Activated naive CD4-positive, alpha-beta T cell treated with anti-CD3 and anti-CD28 coated beads, Interleukin-2, amount 50 U/mL, for 72 hours (primary cell): ENCODE measurements at regions not wholly inside any gene's neighbourhood (a gene's known extent, or its start where the extent isn't known, plus 50 kb on each side); places are given as distances from the start of the nearest gene placed in this dataset.
A peak's percentile ranks its signal among the peaks of the same experiment; 100 is the strongest.

Experiments
- ATAC-seq, 2 donors: fragments of 150-1000 bp; cut with Tn5 transposase; 2 replicates each; pipeline ENCODE4 v1.10.0; 2021; ENCODE audit warnings: mild to moderate bottlenecking in 2 of 2, moderate library complexity in 2 of 2
- DNase-seq, 2 donors: peaks; one replicate each; pipeline ENCODE4 v3.0.0; 2021 to 2022; ENCODE audit warnings: low spot score in 2 of 2
- H3K27ac Mint-ChIP-seq, 2 donors: one replicate each; pipeline ENCODE4 v1.8.0; 2022; ENCODE audit warnings: mild to moderate bottlenecking in 2 of 2, mixed read lengths in 2 of 2
- H3K36me3 Mint-ChIP-seq, 2 donors: one replicate each; pipeline ENCODE4 v1.8.0; 2022; ENCODE audit warnings: mixed read lengths in 2 of 2
- H3K9me3 Mint-ChIP-seq, 2 donors: one replicate each; pipeline ENCODE4 v1.8.0; 2022; ENCODE audit warnings: mixed read lengths in 2 of 2

DNA sequence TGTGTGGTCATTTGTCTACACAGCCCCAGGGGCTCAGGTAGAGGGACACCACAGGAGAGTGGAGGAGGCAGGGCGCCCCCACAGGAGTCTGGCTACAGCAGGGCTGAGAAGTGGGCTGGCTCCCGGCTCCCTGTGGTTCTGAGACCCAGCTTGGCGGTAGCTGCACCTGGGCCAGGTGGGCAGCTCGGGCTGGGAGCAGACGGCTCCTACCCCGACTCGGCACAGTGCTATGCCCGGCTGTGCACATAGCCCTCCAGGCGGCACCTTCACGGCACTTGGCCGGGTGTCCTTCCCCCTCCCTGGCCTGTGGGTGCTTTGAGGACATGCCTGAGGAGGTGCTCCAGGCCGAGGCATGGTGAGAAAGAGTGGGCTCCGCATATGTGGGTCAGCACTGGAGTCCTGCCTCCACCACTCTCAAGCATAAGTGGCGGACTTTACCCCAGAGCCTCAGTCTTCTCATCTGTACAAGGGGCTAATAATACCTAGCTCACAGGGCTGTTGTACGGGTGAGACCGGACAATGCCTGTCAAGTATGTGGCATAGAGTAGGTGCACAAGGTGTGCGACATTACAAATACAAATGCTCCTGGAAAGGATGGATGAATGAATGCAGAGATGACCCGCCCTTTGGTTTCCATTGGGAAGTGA, 50.1 kb upstream of the JPH3 start:
- DNase-seq (no peak), ATAC-seq (no peak)
- H3K36me3 Mint-ChIP-seq, result no peaks in the 10 kb centered on the region
- no peak overlapping the region for H3K27ac Mint-ChIP-seq
- H3K9me3 Mint-ChIP-seq, result no peaks in the 10 kb centered on the region

DNA sequence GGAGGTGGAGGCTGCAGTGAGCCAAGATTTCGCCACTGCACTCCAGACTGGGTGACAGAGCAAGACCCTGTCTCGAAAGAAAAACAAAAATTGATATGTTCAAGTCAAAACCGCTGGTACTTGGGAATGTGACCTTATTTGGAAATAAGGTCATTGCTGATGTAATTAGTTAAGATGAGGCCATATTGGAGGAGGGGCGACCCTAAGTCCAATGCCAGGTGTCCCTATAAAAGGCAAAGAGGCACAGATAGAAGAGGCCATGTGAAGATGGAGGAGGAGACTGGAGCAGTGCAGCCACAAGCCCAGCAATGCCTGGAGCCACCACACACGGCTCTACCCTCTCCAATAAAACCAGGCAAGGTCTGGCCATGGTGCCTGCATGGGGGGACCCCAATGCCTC, 50.8 kb upstream of the JPH3 start:
- DNase-seq (no peak), ATAC-seq (no peak)
- H3K27ac Mint-ChIP-seq, result no peak overlapping the region

DNA sequence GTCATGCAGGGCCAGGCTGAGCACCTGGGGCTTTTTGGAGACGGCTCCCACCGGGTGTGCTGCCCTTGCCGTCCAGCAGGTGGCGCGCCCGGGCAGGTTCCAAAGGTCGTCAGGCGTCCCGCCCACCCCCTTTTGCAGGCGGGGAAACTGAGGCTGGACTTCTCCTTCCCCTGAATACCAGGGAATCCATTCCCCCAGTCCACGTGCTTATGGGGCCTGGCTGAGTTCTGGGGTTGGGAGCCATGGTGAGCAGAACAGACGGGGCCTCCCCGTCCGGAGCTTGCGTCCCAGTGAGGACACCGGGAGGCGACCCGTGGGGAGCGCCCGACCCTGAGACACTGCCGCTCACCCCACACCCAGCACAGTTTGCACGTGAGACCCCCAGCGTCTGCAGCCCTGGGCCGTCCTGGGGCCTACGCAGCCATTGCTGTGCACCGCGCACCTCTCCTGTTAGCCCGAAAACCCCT, 51.8 kb upstream of the JPH3 start:
- Mint-ChIP-seq H3K27ac (no peak overlapping the region), H3K36me3 (no peaks in the 10 kb centered on the region), H3K9me3 (no peaks in the 10 kb centered on the region)
- ATAC-seq, result peak; percentile 54 to 58
- DNase-seq, result peak in 1 of 2 donors; percentile 79

More for the DNA sequence above, 50.8 kb upstream of the JPH3 start:
- no peaks in the 10 kb centered on the region for H3K36me3 Mint-ChIP-seq
- H3K9me3 Mint-ChIP-seq, result no peaks in the 10 kb centered on the region

DNA sequence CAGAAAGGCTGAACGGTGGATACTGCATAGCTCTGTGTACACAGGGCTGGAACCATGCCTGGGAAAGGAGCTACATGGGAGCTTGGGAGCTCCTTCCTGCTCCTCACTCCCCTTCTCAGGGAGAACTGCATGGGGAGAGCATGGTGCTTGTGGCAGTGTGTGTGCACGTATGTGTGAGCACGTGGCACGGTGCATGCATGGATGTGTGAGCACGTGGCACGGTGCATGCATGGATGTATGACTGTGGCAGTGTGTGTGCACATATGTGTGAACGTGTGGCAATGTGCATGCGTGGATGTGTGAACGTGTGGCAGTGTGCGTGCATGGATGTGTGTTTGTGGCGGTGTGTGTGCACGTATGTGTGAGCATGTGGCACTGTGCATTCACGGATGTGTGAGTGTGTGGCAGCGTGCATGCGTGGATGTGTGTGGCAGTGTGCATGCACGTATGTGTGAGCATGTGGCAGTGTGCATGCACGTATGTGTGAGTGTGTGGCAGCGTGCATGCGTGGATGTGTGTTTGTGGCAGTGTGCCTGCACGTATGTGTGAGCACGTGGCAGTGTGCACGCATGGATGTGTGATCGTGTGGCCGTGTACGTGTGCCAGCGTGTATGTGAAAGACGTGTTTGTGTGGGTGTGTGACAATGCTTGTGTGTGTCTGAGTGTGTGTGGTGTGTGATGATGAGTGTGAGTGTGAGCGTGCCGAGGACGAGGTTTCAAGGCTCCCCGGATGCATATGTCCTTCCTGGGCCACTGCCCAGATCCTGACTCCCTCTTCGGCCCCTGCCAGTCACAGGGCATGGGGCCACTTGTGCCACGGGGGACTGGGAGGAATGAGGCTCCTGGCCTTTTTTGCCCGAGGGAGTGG, 52.4 kb upstream of the JPH3 start:
- DNase-seq, result no peak
- Mint-ChIP-seq H3K27ac (no peak overlapping the region), H3K36me3 (no peaks in the 10 kb centered on the region), H3K9me3 (no peaks in the 10 kb centered on the region)
- ATAC-seq, result peak in 1 of 2 donors; percentile 9

DNA sequence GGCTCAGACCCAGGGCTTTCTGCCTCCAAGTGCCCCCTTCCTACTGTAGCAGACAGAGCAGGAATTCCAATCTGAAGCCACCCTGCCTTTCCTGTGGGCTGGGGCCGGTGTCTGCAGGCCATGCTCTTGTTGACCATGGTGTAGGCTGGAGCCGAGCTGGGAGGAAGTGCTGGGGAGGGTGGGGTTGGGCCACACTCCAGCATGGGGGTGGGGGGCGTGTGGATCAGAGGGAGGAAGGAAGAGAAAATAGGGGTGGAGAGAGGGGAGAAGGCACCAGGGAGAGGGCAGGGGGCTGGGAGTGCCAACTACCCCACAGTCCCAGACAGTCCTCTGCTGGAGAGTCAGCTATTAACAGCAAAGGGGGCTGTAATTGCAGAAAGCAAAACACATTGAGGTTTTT, 54.3 kb upstream of the JPH3 start:
- DNase-seq (no peak), ATAC-seq (no peak)
- no peaks in the 10 kb centered on the region for H3K36me3 Mint-ChIP-seq
- no peaks in the 10 kb centered on the region for H3K9me3 Mint-ChIP-seq
- no peak overlapping the region for H3K27ac Mint-ChIP-seq

DNA sequence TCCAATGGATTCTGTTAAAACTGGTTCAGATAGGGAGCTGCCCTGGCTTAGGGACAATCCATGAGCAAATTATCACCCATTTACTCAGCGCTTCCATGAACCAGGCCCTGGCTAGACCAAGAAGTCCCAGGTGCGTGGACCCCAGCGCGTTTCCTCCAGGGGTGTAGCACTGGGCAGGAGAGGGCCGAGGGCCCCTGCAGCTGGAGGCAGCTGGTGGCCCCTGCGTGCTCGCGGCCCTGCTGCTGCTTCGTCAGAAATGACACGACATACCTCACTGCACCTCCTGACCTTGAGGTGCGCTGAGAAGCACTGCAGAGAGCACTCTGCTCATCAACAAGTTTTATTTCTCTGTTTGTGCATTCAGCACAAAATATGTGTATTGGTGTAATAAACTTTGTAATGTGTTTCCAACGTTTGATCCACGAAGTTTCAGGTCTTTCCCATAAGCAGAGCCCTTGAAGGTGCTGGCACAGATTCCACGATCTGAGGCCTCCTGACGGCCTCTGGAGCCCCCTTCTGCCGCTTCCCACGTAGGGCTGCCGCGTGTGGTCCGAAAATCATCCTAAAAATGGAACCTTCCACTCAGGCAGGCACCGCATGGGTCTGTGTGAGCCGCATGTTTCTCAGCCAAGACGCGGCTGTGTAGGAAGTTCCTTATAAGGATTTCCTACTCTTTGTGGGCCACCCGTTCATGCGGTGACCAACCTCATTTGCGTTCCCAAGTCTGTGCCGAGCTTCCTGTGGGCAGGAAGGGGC, 50.8 kb upstream of the ZCCHC14 start:
- DNase-seq (no peak), ATAC-seq (peak; percentile 50 to 56)
- Mint-ChIP-seq H3K9me3 (no peaks in the 10 kb centered on the region), H3K36me3 (no peaks in the 10 kb centered on the region), H3K27ac (no peak overlapping the region)

DNA sequence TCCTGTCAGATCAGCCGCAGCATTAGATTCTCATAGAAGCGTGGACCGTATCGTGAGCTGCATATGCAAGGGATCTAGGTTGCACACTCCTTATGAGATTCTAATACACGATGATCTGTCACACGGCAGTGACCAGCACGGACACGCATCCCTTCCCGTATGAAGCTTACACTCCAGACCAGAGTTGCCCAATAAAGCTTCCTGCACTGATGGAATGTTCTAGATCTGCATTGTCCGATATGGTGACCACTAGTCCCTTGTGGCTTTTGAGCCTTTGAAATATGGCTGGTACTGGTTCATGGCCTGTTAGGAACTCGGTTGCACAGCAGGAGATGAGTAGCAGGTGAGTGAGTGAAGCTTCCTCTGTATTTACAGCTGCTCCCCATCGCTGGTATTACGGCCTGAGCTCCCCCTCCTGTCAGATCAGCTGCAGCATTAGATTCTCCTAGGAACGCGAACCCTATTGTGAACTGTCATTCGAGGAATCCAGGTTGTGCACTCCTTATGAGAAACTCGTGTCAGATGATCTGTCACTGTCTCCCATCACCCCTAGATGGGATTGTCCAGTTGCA, 49.8 kb upstream of the ZCCHC14 start:
- Mint-ChIP-seq H3K36me3 (no peaks in the 10 kb centered on the region), H3K9me3 (no peaks in the 10 kb centered on the region), H3K27ac (no peak overlapping the region)
- DNase-seq (no peak), ATAC-seq (no peak)
